SK-N-SH (cell line): ENCODE measurements at regions not wholly inside any gene's neighbourhood (a gene's known extent, or its start where the extent isn't known, plus 50 kb on each side); places are given as distances from the start of the nearest gene placed in this dataset.

Experiments
- CTCF ChIA-PET: fragments of 300-600, 350-600 bp; formaldehyde crosslinking; extraction: SDS; loops from one replicate; lab custom pipeline; 2021; lab: Yijun Ruan, JAX
- POLR2A ChIA-PET: fragments of 350-600 bp; sonication (Branson Sonifier 250); formaldehyde crosslinking; extraction: SDS; loops from one replicate; lab custom pipeline; 2020; ENCODE audit warnings: antibody characterized with exemption, inconsistent platforms; lab: Yijun Ruan, JAX
- DNase-seq: peaks from one replicate; pipeline ENCODE4 v3.0.0; 2012
- H2AFZ ChIP-seq: fragments of 200-600 bp; sonication (generic); 2 replicates; pipeline ENCODE4 v1.8.1; 2016; ENCODE audit warnings: antibody characterized with exemption, mild to moderate bottlenecking, low read depth
- H3F3A ChIP-seq: fragments of 200-600 bp; sonication (generic); replicated peaks from 2 replicates; pipeline ENCODE3; 2016; ENCODE audit warnings: antibody characterized with exemption, mild to moderate bottlenecking; ENCODE audit not compliant: insufficient read depth
- H3K27ac ChIP-seq, 2 experiments: fragments of 200-500 bp in 1 of 2; fragments of 200-600 bp in 1 of 2; sonication (Bioruptor generic) in 1 of 2; sonication (generic), shearing (Covaris generic) in 1 of 2; 2 replicates each; pipeline versions ENCODE4 v1.5.1 to v1.6.1; 2014 to 2016; ENCODE audit warnings: low read depth in 2 of 2, inconsistent platforms in 1 of 2, low read length in 1 of 2, mild to moderate bottlenecking in 1 of 2, mixed read lengths in 1 of 2
- H3K27me3 ChIP-seq: fragments of 200-600 bp; sonication (generic), shearing (Covaris generic); 2 replicates; pipeline ENCODE4 v1.6.1; 2016; ENCODE audit warnings: mixed run types; ENCODE audit not compliant: insufficient read depth
- H3K36me3 ChIP-seq, 2 experiments: fragments of 200-500 bp in 1 of 2; fragments of 200-600 bp in 1 of 2; sonication (Bioruptor generic) in 1 of 2; sonication (generic) in 1 of 2; replicated peaks in 1 of 2; 2 replicates each; pipeline versions ENCODE3 to v1.5.1; 2014 to 2016; ENCODE audit warnings: low read length in 1 of 2, mild to moderate bottlenecking in 1 of 2; ENCODE audit not compliant: insufficient read depth in 2 of 2, control insufficient read depth in 1 of 2
- H3K4me1 ChIP-seq, 2 experiments: fragments of 200-500 bp in 1 of 2; fragments of 200-600 bp in 1 of 2; sonication (Bioruptor generic) in 1 of 2; sonication (generic), shearing (Covaris generic) in 1 of 2; 2 replicates each; pipeline versions ENCODE4 v1.5.1 to v1.6.1; 2014 to 2016; ENCODE audit warnings: low read depth in 1 of 2, low read length in 1 of 2, mixed run types in 1 of 2; ENCODE audit not compliant: insufficient read depth in 2 of 2, control insufficient read depth in 1 of 2
- H3K4me2 ChIP-seq: fragments of 200-600 bp; sonication (generic), shearing (Covaris generic); 2 replicates; pipeline ENCODE4 v1.6.1; 2017; ENCODE audit warnings: mixed run types
- H3K4me3 ChIP-seq, 2 experiments: fragments of 200-500 bp in 1 of 2; fragments of 200-600 bp in 1 of 2; sonication (Bioruptor generic) in 1 of 2; sonication (generic), shearing (Covaris generic) in 1 of 2; 2 replicates each; pipeline versions ENCODE4 v1.5.1 to v1.8.1; 2014 to 2016; ENCODE audit warnings: low read depth in 2 of 2, inconsistent platforms in 1 of 2, low read length in 1 of 2, mild to moderate bottlenecking in 1 of 2, mixed read lengths in 1 of 2, moderate library complexity in 1 of 2
- H3K79me2 ChIP-seq: fragments of 200-600 bp; sonication (generic); 2 replicates; pipeline ENCODE4 v1.8.1; 2017; ENCODE audit warnings: mild to moderate bottlenecking; ENCODE audit not compliant: insufficient read depth
- H3K9ac ChIP-seq: fragments of 200-600 bp; sonication (generic); 2 replicates; pipeline ENCODE4 v1.6.1; 2017; ENCODE audit warnings: mixed run types
- H3K9me2 ChIP-seq: fragments of 200-600 bp; sonication (generic); 2 replicates; pipeline ENCODE4 v1.6.1; 2017; ENCODE audit warnings: mixed run types
- H3K9me3 ChIP-seq: fragments of 200-600 bp; sonication (generic); 2 replicates; pipeline ENCODE4 v1.6.1; 2017; ENCODE audit warnings: mixed run types, mild to moderate bottlenecking, moderate library complexity
- H4K20me1 ChIP-seq: fragments of 200-600 bp; sonication (generic); 2 replicates; pipeline ENCODE4 v1.6.1; 2017; ENCODE audit warnings: mild to moderate bottlenecking, mixed run types; ENCODE audit not compliant: insufficient read depth
- CTCF ChIP-seq: fragments of 200-600 bp; sonication (generic); IDR thresholded peaks from 2 replicates; pipeline ENCODE4 v1.6.1; 2017; ENCODE audit warnings: antibody characterized with exemption, mild to moderate bottlenecking, moderate library complexity
- ELF1 ChIP-seq: IDR thresholded peaks from 2 replicates; pipeline ENCODE4 v1.4.0; 2012
- FOSL2 ChIP-seq: IDR thresholded peaks from 2 replicates; pipeline ENCODE4 v1.4.0; 2012; ENCODE audit warnings: low read depth, mild to moderate bottlenecking, moderate library complexity, borderline replicate concordance
- JUND ChIP-seq: IDR thresholded peaks from 2 replicates; pipeline ENCODE4 v1.4.0; 2012
- MEF2A ChIP-seq: IDR thresholded peaks from 2 replicates; pipeline ENCODE4 v1.4.0; 2012; ENCODE audit warnings: low read depth, borderline replicate concordance
- MXI1 ChIP-seq: IDR thresholded peaks from 2 replicates; pipeline ENCODE4 v1.6.1; 2012; ENCODE audit warnings: mild to moderate bottlenecking, low read depth, low read length, improper control_type of control experiment
- NFIC ChIP-seq: IDR thresholded peaks from 2 replicates; pipeline ENCODE4 v1.4.0; 2012; ENCODE audit warnings: borderline replicate concordance
- NRF1 ChIP-seq: IDR thresholded peaks from 2 replicates; pipeline ENCODE4 v1.6.1; 2012; ENCODE audit warnings: low read depth, mild to moderate bottlenecking, low read length
- POLR2AphosphoS5 ChIP-seq: IDR thresholded peaks from 2 replicates; pipeline ENCODE4 v1.6.1; 2012; ENCODE audit warnings: low read depth, low read length
- RAD21 ChIP-seq: IDR thresholded peaks from 2 replicates; pipeline ENCODE4 v1.6.1; 2012; ENCODE audit warnings: mild to moderate bottlenecking, low read length
- TCF12 ChIP-seq: IDR thresholded peaks from 2 replicates; pipeline ENCODE4 v1.4.0; 2012
- WGBS: methylation state at CpG from one replicate; pipeline ENCODE4 v1.1.6; 2017; ENCODE audit warnings: low lambda C conversion rate; 5-methylcytosine and 5-hydroxymethylcytosine counted together
- TF ChIP-seq, protein P1 (sequence below): IDR thresholded peaks from 2 replicates; pipeline ENCODE4; 2012

GRCh38 chr12:105998561-105998960 lies 140.2 kb downstream of the NUAK1 start:
- Histone ChIP-seq H3K36me3 (no peaks in the 10 kb centered on the region), H3K27me3 (no peaks in the 10 kb centered on the region), H3K27ac (no peak overlapping the region), H4K20me1 (no peaks in the 10 kb centered on the region), H3K79me2 (no peaks in the 10 kb centered on the region), H3K9ac (no peak overlapping the region), H2AFZ (no peak overlapping the region), H3K4me3 (no peak overlapping the region), H3K9me3 (no peaks in the 10 kb centered on the region), H3K9me2 (no peaks in the 10 kb centered on the region), H3F3A (no peaks in the 10 kb centered on the region), H3K4me2 (no peak overlapping the region), H3K4me1 (no peaks in the 10 kb centered on the region)
- TF ChIP-seq MXI1 (no peak), NRF1 (no peak), TCF12 (no peak), FOSL2 (no peak), RAD21 (no peak), ELF1 (no peak), CTCF (no peak), POLR2AphosphoS5 (no peak), JUND (no peak), MEF2A (no peak)
- TF ChIP-seq, protein P1, sequence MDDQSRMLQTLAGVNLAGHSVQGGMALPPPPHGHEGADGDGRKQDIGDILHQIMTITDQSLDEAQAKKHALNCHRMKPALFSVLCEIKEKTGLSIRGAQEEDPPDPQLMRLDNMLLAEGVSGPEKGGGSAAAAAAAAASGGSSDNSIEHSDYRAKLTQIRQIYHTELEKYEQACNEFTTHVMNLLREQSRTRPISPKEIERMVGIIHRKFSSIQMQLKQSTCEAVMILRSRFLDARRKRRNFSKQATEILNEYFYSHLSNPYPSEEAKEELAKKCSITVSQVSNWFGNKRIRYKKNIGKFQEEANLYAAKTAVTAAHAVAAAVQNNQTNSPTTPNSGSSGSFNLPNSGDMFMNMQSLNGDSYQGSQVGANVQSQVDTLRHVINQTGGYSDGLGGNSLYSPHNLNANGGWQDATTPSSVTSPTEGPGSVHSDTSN = no peak
- POLR2A ChIA-PET = no interaction called here
- 57% methylated on average over 1 of the region's 1 CpG for WGBS
- CTCF ChIA-PET = no interaction called here
- no peak for DNase-seq

DNA sequence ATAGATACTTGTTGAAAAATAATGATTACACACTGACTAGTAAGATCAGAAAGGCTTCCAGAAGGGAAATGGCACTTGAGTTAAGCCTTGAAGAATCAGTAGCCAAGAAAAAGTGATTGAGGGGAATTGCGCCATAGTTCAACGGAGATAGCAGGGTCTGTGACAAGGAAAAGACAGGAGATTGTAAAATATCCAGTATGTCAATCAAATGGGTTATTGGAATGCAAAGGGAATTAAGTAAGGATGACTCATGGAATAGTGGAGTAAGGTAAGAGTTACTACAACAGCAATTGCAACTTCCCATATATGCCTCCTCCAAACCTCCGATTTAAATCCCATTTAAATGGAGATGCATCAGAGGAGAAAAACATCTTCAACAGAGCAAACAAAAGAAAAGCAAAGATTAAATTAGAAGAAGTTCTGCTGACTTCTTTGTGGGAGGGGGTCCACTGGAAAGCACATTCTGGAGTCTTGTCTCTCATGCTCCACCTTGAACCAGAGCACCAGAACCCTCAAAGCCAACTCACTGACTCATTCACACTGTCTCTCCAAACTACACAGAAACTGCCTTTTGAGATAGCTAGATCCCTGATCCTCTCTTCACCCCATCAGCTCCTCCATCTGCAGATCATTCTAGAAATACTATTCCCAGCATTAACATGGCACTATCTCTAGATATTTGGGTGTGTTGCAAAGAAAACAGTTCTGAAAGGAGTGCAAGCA lies 138.2 kb downstream of the NUAK1 start:
- Histone ChIP-seq H3K27ac (no peak overlapping the region), H2AFZ (no peak overlapping the region), H3F3A (no peaks in the 10 kb centered on the region), H3K9me3 (no peaks in the 10 kb centered on the region), H3K4me1 (no peaks in the 10 kb centered on the region), H3K9me2 (no peaks in the 10 kb centered on the region), H3K79me2 (no peaks in the 10 kb centered on the region), H4K20me1 (no peaks in the 10 kb centered on the region), H3K4me2 (no peak overlapping the region), H3K9ac (no peak overlapping the region), H3K4me3 (no peak overlapping the region), H3K36me3 (no peaks in the 10 kb centered on the region), H3K27me3 (no peaks in the 10 kb centered on the region)
- no peak for TF ChIP-seq NFIC
- CTCF ChIA-PET = no interaction called here
- no peak for DNase-seq
- WGBS = 88% methylated on average over 3 of the region's 3 CpGs
- POLR2A ChIA-PET = no interaction called here
